AG09319 (cell line): ENCODE measurements at regions not wholly inside any gene's neighbourhood (a gene's known extent, or its start where the extent isn't known, plus 50 kb on each side); places are given as distances from the start of the nearest gene placed in this dataset.

ENCODE experiments used
- DNase-seq: peaks from one replicate; pipeline ENCODE4 v3.0.0-alpha.2; 2010; ENCODE audit warnings: low read depth; ENCODE audit errors: extremely low read depth
- CTCF ChIP-seq: IDR thresholded peaks from 2 replicates; pipeline ENCODE4 v1.5.1; 2011; ENCODE audit warnings: low read depth, mild to moderate bottlenecking, inconsistent platforms, low read length, moderate library complexity

DNA sequence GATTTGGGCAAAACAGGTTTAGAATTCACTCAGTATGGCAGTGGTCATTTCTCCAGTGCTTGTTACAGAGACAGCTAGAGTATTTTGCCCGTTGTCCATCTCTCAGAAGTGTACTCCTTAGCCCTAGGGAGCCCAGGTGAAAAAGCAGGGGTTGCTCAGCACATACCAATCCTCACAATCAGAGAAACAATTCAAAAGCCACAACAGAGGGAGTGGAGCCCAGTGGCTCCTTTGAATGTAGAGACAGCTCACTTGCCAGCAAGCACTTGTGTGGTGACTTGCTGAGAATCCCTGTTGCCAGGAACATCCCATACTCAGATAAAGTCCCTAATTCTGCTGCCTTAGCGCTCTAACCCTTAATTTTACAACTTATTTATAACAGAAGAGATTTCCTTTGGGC lies 1488.3 kb downstream of the RPA4 start:
- DNase-seq = no peak
- TF ChIP-seq CTCF = no peak

DNA sequence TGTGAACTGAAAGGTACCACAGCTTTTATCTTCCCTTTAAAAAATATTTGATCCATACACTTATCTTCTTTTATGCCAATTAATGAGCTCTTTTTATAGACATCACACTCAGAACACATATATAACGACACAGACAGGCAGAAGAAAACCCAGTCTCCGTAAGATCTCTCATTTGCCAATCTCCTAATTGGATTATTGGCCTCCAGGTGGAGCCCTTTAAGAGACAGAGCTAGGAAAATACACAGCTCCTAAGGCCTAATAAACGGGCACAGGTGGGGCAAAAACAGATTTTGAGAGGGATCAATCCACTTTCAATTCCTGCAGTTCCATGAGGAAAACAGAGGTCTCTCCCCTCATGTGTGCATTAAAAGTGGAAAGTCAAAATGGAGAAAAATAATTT lies 1495.4 kb downstream of the RPA4 start:
- TF ChIP-seq CTCF = no peak
- DNase-seq = no peak

DNA sequence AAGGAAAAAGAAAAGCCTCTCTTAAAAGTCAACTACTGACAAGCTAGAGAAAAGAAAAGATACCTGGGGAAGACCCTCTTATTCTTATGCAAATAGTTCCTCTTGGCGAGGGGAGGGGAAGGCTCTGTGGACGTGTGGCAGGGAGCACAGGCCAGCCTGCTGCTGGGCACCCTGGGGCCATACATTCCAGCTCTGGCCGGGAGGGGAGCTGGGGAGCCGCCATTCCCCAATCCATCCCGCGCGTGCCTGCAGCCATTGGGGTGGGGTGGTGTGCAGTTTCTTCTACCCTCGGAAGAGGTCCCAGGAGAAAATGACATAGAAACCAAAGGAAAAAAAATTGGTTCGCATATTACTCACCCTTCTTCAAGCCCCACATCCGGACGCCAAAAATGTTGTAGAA lies 1496.4 kb downstream of the RPA4 start:
- TF ChIP-seq CTCF = no peak
- no peak for DNase-seq

- no peak for DNase-seq
- TF ChIP-seq CTCF = no peak
Observed at GRCh38 chrX:98380556-98380955, 1496.8 kb downstream of the RPA4 start.

- no peak for TF ChIP-seq CTCF
- no peak for DNase-seq
Observed at GRCh38 chrX:98398542-98398941, 1514.8 kb downstream of the RPA4 start.

DNA sequence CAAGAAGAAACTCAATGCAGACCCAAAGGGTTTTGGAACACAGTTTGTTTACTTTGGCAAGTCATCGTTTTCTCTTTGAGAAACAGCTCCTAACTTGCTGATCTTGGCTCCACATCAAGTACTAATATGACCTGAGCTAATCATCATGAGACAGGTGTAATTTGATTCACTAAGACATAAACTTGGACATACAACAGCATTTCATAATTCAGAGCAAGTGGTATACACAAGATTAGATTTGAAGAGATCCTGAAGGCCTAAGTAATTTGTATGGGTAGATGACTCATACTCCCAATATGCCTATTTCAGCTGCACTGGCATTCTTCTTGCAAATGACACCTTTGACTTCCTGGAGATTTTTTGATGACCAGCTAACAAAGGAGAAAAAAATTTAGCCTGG lies 1521.7 kb downstream of the RPA4 start:
- TF ChIP-seq CTCF = no peak

GRCh38 chrX:98407584-98407983 lies 1523.9 kb downstream of the RPA4 start:
- no peak for DNase-seq

More for the DNA sequence above, 1521.7 kb downstream of the RPA4 start:
- DNase-seq = no peak

More at GRCh38 chrX:98407584-98407983, 1523.9 kb downstream of the RPA4 start:
- TF ChIP-seq CTCF = no peak
